Esophagus muscularis mucosa (tissue), 4 donors: ENCODE measurements at regions not wholly inside any gene's neighbourhood (a gene's known extent, or its start where the extent isn't known, plus 50 kb on each side); places are given as distances from the start of the nearest gene placed in this dataset.

Source experiments
- EP300 ChIP-seq: sonication (generic); formaldehyde crosslinking; IDR thresholded peaks from one replicate; pipeline ENCODE4 v1.6.1; 2017; ENCODE audit warnings: antibody characterized with exemption
- POLR2A ChIP-seq: fragments of 450-650 bp; IDR thresholded peaks from one replicate; pipeline ENCODE4 v1.6.1; 2017; ENCODE audit warnings: antibody characterized with exemption, moderate library complexity, mild to moderate bottlenecking, low read depth
- POLR2AphosphoS5 ChIP-seq, 2 donors: sonication (generic); formaldehyde crosslinking; IDR thresholded peaks; one replicate each; pipeline ENCODE4 v1.6.1; 2017; ENCODE audit warnings: antibody characterized with exemption in 2 of 2
- TF ChIP-seq, protein P1 (sequence below), 3 experiments: fragments of 200-600 bp in 2 of 3; fragments of 450-650 bp in 1 of 3; sonication (generic) in 2 of 3; IDR thresholded peaks; one replicate each; pipeline ENCODE4 v1.5.1; 2017 to 2019; ENCODE audit warnings: antibody characterized with exemption in 3 of 3, mild to moderate bottlenecking in 2 of 3, moderate library complexity in 1 of 3

DNA sequence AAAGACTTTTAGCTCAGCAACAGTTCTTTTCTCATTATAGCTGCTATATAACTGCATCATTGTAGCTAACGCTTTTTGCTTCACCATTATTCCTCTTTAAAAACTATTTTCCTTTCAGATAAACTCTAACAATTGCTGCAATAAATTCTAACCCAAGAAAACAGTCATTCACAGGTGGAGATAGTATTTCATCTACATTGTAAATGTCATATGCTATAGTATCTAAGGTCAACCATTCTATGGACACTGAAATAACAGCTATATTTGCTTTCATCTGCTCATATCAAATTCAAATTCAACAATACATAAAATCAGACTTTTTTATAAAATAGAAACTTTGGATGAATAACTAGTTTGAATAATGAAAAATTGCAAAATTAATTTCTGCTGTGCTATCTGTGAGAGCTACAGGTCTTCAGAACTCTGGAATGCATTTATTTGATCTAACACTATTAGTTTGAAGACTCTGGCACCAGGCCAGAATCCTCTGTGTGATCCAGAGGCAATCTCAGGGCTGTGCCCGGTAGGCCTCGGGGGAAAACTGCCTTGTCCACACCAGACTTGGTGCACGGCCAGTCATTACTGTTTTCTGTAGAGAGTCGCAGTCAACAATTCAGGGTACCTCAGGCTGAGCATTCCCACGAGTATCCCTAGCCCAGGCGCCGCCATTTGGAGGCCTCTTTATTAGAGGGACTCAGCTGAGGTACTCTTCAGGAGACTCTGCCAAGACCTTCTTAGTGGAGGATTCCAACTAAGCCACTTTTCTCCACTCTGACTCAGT lies 332.4 kb downstream of the SLC7A11 start:
- TF ChIP-seq, protein P1, sequence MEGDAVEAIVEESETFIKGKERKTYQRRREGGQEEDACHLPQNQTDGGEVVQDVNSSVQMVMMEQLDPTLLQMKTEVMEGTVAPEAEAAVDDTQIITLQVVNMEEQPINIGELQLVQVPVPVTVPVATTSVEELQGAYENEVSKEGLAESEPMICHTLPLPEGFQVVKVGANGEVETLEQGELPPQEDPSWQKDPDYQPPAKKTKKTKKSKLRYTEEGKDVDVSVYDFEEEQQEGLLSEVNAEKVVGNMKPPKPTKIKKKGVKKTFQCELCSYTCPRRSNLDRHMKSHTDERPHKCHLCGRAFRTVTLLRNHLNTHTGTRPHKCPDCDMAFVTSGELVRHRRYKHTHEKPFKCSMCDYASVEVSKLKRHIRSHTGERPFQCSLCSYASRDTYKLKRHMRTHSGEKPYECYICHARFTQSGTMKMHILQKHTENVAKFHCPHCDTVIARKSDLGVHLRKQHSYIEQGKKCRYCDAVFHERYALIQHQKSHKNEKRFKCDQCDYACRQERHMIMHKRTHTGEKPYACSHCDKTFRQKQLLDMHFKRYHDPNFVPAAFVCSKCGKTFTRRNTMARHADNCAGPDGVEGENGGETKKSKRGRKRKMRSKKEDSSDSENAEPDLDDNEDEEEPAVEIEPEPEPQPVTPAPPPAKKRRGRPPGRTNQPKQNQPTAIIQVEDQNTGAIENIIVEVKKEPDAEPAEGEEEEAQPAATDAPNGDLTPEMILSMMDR (IDR thresholded peaks at IDR 0.05) = no peak
- TF ChIP-seq POLR2A (no peak), EP300 (no peak), POLR2AphosphoS5 (IDR thresholded peaks at IDR 0.05) (no peak)
